SK-N-DZ (cell line): ENCODE measurements at regions not wholly inside any gene's neighbourhood (a gene's known extent, or its start where the extent isn't known, plus 50 kb on each side); places are given as distances from the start of the nearest gene placed in this dataset.
A peak's percentile ranks its signal among the peaks of the same experiment; 100 is the strongest.
"Not testable (repeated sequence)": the region's sequence is repeated elsewhere in the genome, so short reads cannot be mapped to it uniquely, and the experiment has no call there.

ENCODE experiments used
- DNase-seq: peaks from one replicate; pipeline ENCODE4 v3.0.0-alpha.2; 2015; ENCODE audit warnings: low spot score

DNA sequence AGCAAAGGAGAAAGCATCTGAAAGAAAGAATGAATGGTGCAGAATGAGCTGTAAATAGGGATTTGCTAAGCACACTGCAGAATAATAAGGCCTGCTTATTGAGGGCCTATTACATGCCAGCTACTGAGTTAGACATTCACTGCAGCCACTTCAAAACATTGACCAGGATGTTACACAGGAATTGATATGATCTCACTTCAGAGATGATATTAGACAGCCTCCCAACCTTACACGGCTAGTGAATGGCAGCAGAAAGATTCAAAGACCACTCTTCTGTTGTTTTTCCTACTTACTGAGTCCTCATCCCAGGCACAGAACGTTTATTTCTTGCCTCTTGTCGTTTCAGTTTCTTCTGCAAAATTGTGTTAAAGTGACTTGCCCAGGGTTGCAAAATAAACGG, 1209.9 kb upstream of the WWC1 start:
- DNase-seq = peak; percentile 83

DNA sequence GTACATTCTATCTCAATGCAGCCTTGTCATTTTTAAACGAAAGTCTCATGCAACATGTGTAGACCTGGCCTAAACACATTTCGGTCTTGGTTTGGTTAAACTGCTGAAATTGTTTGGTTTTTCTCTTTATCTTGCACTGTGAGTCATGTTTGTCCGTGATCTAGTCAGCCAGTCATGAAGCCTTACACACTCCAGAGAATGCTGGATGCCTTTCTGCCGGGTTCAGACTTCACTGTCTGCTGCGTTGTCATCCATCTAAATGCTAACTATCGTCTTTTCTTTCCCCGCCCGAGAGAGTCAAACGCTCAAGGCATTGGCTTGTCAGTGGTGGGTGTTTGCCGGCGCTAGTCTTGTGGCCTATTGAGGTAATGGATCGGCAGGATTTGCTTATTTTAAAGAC, 1194.6 kb upstream of the WWC1 start:
- DNase-seq = no peak

DNA sequence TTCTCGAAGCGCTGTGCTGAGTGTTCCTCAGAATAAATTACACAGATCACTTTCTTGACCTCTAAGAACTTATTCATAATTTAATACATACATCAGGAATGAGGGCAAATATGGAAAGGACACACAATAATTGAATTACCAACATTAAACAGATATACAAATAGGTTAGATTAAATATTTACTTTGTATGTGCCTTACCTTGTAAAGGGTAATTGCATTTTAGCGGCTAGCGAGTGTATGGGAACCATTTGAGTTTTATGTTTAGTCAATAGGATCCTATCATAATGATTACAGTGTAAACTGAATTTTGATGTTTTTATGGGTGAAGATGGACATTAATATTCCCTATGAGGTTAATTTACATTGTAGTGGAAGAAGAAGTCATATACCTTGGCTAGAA, 1187.1 kb upstream of the WWC1 start:
- no peak for DNase-seq

DNA sequence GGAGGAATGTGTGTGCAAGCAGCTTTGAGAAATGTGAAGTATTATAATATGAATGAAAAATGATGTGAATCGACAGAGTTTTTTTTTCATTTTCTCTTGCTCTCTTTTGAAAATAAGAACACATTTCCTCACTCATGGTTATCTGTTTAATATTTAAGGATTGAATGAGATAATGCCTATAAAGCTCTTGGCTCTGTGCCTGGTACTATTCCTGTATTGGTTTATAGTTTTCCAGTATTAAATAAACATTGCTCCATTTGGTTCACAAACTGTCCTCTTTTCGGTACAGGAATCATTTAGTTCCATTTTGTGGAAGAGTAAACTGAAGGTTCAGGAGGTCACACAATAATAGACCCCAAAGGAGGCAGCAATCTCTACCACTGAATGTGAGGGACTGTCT, 1185.5 kb upstream of the WWC1 start:
- no peak for DNase-seq

DNA sequence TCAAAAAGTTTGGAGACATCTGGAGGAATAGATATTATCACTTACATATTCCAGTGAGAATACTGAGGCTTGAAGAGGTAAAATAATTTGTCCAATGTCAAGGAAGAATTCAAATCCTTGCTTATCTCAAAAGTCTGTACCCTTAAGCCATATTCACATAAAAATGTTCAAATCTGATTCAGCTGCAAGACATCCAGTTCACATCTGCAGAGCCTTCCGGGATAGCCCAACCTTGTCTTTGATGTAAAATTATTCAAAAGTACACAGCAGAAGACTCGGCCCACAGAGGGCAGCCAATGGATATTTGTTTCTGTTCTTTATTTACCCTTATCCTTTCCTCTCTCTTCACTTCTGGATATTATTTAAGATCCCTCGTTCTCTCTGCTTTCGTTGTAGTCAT, 1183.8 kb upstream of the WWC1 start:
- no peak for DNase-seq

DNA sequence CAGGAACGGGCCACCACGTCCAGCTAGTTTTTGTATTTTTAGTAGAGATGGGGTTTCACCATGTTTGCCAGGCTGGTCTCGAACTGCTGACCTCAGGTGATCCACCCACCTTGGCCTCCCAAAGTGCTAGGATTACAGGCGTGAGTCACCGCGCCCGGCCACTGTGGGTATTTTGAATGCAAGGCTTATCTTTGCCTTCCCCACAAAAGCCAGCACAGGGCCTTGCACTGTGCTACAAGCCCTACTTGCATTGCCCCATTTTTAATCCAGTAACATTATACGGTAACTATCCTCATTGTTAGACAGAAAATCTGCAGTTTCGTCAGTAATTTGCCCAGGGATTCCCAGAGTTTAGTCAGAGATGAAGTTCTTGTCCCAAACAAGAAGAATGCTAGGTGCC, 1183.2 kb upstream of the WWC1 start:
- not testable (repeated sequence) for DNase-seq

DNA sequence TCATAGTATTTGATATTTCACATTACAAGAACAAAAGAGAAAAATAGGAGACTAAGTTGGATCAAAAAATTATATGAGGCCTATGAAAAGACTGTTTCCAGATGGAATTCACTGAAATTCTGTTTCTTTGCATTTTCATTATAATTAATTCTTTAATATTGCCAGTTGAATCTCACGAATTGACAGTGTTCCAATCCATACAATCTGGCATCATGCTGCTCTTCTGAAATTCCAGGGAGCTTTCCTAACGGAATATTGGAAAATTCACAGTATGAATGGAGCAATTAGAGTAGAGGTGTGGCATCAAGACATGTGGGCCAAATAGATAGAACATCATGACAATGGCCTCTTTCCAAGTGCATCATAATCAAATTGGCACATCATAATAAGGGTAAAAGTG, 1178.9 kb upstream of the WWC1 start:
- no peak for DNase-seq

DNA sequence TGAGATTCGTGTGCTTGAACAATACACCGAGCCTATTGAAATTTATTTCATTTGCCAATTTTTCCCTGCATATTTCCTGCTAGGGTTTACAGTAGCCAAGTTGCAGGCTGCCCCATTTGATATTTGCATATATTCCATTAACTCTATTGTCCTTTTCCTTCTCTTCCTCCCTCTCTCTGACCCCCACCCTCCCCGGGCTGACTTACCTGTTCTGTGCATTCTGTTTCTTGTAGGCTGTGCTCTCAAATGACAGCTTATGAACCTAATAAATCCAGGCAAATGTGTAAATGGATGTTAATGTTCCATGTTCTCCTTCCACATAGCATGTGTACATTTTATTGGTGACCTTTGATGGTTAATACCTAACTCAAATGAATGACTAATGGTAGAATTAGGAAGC, 1169.2 kb upstream of the WWC1 start:
- DNase-seq = no peak

DNA sequence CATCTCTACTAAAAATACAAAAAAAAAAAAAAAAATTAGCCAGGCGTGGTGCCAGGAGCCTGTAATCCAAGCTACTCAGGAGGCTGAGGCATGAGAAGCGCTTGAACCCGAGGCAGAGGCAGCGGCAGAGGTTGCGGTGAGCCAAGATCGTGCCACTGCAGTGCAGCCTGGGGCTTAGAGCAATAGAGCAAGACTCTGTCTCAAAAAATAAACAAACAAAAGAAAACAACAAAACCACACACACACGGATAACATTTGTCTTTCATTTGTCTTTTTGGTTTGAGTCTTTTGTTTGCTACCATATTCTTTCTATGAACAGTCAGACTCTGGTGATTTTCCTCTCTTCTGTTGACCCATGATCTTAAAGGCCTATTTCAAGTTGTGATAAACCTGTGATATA, 1168.3 kb upstream of the WWC1 start:
- no peak for DNase-seq

DNA sequence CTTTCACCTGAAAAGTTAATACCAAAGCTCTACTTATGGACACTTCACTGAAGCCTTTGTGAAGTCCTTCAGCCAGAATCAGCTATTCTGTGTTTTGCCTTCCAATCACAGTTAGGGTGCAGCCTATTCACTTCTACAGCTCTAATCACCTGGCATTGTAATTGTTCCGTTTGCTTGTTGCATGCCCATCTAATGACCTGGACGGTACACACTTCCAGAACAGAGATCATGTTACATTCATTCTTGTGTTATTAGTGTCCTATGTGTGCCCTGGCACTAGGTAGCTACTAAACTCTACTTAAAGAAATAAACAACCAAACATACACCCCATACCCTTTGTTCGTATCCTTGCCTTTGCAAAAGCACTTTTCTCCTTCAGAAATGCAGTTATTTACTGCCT, 1162.9 kb upstream of the WWC1 start:
- DNase-seq = no peak

DNA sequence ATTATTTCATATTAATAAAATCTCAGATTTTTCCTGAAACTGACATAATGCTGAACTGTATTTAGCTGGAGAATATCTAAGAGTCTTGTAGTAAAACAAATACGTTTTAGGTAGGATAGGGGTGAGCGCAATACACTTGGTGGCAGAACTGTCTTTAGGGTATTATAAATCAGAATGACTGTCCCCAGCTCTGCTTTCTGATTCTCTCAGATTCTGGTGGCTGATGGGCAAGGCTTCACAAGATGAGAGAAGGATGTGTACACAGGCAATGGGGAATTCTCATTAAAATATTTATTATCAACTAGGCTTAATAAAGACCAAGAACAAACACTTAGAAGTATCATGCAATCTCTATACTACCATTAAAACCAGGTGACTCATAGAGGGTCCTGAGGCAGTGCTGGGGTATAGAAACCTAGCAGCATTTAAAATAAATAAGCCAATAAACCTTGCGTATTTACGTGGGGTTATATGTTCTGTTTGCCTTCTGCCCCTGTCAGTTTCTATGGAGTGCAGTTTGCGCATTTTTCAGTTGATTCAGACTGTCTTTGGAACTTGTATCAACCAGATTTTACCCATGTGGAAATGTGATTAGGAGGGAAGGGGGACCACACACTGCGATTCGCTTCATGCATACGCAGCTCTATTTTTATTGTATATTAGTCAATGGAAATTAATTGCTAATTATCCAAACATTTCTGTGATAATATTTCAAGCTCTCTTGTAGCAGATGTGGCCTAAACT, 1150.7 kb upstream of the WWC1 start:
- DNase-seq = no peak

DNA sequence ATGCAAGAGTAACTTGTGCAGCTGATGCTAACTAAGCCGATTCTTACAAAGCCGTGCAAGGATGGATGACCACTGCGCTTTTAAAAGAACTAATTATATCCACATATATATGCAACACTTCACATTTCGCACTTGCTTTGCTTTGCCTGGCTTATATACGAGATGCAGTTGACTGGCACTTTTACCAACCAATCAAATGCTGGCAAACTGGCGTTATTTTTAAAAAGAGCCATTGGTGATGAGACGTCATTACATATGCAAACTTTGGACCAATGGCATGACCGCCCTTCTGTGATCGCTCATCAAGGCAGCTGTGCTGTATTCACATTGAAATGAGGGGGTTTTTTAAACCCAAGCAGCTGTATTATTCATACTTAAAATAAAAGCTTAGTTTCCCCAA, 1147.7 kb upstream of the WWC1 start:
- DNase-seq = no peak

DNA sequence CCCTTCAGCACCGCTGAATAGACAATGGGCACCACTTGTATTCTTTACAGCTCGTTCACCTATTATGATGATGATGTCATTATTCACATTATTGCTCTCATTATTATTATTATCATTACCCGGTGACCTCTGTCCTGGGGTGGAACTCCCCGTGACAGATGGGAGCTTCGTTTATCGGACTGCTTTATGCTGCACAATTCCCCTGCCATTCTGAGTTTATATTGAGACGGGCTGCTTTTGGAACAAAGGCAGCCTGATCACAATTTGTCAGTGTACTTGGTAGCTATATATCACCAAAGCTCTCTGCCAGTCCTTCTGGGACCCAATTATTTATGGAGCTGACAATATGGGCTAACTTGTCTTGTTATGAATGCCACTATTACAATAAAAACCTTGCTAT, 1145.6 kb upstream of the WWC1 start:
- DNase-seq = no peak

DNA sequence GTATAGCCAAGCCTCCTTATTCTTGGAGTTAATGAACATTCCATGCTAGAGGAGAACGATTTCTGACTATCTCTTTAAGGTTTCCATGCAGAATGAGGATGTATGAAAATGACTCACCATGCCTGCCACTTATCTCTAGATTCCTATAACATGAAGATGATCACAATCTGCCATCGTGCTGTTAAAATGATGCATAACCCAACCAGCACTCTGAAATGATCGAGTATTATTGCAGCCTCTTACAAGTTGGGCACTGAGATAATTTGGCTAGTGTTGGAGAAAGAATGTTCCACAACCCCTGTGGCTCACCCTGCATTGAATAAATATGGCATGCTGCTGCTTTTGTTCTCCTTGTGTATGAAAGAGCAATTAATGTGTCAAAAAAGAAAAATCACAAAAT, 1143.6 kb upstream of the WWC1 start:
- DNase-seq = no peak

DNA sequence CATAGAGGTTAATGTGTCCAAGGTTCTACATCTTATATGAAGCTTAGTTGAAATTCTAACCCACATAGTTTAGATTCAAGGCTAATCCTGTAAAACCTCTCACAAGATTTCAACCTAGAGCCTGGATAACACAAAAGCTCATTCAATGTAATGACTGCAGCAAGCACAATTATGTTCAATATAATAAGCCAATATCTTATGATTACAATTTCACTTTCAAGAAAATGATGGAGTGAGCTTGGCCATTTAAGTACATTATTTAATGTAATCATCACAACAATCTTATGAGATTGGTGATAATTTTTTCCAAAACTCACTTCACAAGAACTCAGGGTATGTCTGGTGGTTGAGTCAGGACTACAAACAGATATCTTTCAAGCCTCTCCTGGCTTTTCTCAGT, 1140.8 kb upstream of the WWC1 start:
- DNase-seq = no peak

DNA sequence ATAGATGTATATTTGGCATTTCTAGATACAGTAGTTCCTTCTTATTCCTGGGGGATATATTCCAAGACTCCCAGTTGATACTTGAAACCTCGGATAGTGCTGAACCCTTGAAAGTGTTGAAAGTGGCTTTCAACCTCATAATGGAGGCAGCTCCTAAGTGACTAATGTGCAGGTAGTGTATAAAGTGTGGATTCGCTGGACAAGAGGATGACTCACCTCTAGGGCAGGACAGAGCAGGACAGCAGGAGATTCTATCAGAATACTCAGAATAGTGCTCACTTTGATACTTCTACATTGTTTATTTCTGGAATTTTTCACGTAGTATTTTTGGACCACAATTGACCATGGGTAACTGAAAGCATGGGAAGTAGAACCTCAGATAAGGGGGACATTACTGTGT, 1138.9 kb upstream of the WWC1 start:
- no peak for DNase-seq

DNA sequence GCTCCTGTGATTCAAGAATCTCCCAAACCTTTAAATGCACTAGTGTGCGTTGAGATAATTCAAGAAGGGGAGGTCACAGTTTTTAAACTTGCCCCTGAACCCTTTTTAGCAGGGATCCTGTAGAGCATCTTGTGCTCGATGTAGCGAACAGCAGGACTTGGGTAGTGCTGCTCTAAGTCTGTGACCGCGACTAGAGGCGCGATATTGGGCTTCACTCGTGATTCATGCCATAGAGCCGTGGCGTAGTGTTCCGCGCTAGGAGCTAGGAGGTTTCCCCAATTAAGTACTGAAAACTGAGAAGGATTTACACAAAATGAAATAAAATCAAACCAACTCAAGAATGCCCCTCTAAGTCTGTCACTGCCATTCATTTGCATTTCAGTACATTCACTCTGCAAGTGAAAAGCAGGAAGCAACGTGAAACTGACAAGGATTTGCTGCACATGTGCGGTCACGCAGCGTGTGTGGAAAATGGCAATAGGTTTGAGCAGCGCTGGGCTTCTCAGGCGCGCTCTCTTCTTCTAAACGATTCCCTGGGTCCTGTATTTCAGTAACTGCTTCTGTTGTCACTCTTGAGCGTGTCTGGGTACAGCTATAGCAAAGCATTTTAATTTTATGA, 1135.9 kb upstream of the WWC1 start:
- DNase-seq = no peak

DNA sequence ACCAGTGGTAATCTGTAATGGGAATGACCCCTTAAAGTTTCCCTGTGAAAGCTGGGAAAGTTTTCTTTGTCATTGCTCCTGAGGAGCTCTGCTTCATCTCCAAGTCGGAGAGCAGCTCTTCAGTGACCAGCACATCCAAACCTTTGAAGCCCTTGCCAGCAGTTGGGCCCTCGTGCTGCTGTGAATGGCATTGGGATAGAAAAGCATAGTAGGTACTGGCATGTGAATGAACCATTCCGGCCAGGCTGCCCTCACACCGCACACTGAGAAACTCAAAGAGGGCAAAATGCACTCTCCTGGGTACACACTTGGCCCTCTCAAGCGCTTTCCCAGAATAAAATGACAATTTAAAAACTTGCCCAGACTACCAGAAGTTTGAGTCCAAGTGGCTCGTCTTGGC, 1135.0 kb upstream of the WWC1 start:
- no peak for DNase-seq

DNA sequence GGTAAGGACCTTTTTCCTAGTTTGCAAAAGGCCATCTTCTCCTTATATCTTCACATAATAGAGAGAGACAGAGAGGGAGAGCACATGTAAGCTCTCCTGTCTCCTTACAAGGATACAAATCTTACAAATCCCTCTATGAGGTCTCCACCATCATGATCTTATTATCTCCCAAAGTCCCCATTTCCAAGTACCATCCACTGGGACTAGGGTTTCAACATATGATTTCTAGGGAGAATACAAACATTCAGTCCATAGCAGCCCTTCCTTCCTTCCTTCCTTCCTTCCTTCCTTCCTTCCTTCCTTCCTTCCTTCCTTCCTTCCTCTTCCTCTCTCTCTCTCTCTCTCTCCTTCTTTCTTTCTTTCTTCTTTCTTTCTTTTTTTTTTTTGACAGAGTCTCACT, 1132.9 kb upstream of the WWC1 start:
- DNase-seq = no peak

DNA sequence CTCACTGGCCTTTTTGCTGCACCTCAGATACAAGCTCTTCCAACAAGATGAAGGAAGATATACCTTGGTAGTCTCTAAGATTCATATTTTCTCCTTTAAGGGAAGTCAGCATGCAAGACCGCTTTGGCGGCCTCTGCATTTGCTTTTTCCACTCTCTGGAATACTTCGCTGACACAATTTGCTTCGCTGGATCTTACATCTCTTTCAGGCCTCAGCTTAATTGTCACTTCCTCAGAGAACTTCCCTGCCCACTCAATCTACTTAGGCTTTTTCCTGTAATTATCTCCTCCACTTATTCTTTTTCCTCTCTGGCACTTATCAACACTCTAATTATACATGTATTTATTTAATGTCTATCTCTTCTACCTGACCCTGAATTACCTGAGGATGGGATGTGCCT, 1131.1 kb upstream of the WWC1 start:
- no peak for DNase-seq

DNA sequence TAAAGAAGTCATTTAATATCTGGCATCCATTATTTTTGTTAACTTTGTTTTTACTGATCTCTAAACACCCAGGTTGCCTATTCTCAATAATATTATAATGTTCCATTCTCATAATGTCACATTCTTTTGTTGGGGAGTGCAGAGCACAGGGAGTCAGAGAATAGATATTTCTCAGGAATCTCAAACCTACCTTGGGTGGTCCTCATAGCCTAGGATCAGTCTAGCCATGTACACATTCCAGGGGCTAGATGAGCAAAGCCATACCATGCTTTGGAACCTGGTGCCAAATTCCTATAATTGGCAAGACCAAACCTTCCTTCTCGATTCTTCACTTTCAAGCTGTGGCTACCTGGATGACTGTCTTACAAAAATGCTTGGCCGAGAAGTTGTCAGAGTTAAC, 1124.7 kb upstream of the WWC1 start:
- no peak for DNase-seq

DNA sequence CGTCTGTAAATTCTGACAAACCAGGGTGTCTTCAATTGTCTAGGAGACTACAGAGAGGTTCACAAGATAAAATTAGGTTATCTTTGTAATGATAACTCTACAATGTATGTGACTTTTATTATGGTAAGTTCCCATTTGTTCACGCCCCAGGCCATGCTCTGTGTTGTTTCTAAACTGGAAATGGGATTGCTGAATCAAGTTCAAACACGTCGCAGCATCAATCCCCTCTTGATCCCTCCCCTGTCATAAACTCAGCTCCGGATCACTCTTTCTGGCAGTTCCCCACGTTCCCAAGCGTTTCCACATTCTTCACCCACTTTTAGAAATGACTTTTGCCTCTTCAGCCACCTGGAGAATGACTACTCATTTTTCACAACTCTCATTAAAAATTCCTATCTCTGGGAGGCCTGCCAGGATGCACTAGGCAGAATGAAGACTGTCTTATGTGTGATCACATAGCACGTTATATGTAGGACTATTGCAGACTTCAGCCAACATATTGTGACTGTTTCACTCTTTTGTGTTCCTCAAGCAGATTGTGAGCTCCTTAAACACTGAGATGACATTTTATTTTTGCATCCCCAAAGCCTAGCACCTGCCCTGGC, 1124.2 kb upstream of the WWC1 start:
- no peak for DNase-seq

DNA sequence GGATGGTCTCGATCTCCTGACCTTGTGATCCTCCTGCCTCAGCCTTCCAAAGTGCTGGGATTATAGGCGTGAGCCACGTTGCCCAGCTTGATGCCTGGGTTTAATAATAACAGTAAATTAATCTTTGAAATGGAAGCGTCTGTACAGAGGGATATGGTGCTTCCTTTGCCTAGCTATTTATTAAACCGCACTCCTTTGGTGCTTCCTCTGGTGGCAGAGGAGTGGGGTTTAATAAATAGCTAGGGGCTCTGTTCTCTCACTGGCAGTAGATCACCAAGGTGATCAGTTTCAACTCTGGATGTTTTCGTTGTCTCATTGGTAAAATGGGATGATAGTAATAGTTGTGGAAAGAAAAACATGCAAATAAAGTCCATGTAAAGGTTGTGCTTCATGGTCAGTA, 1122.5 kb upstream of the WWC1 start:
- no peak for DNase-seq
